ENCODE measurements at regions not wholly inside any gene's neighbourhood (a gene's known extent, or its start where the extent isn't known, plus 50 kb on each side); places are given as distances from the start of the nearest gene placed in this dataset.

GRCh38 chr19:29445246-29445645 lies 80.5 kb upstream of the VSTM2B start:
- TF ChIP-seq CTCF (IDR thresholded peaks at IDR 0.05; ENCODE audit: insufficient read depth, low read length) = no peak
- TF ChIP-seq GABPA (IDR thresholded peaks at IDR 0.05; ENCODE audit: low read depth) = no peak
- TF ChIP-seq POLR2AphosphoS5 (IDR thresholded peaks at IDR 0.05; ENCODE audit: low read depth) = no peak

Data from HL-60 (cell line).